NCI-H510A (cell line): ENCODE measurements at regions not wholly inside any gene's neighbourhood (a gene's known extent, or its start where the extent isn't known, plus 50 kb on each side); places are given as distances from the start of the nearest gene placed in this dataset.

Source experiments
- DNase-seq: peaks from one replicate; lab custom pipeline; 2025; lab: John Stamatoyannopoulos, UW

DNA sequence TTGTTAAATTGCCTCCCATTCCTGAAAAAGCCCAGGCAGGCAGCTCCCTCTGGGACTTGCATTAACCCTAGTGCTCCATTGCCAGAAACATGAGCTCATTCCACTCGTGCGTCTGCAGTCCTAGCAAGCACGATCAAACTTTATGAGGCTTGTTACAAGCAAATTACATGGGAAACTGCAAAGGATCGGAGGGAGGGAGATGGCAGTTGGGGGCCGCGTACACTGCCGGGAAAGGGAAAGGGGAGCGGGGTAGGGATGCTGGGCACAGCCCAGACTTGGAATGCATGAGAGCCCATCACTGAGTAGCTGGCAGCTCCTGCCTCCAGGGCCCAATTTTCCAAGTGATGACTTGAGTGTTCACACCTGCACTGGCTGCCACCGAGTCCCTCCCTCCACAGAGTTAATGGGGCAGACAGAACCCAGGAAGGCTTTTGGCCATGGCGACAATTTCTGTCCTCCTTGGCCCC lies 169.9 kb downstream of the BRINP2 start:
- DNase-seq, result no peak

DNA sequence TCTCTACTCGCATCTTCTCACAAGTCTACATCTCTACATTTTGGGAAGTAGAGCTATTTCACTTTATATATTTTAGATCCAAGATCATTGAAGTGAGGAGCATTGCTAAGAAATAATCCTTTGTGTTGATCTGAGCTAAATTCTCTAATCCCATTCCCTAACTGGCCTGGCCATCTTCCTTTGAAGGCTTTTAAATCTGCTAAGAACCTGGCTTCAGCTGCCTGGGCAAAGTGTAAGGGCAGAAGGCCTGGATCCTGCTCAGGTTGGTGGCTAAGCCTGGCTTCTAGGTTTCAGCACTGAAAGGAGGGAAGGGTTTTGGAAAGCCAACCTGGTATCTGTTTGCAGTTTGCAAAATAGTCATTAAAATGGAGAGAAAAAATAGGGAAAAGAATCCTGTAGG lies 167.6 kb downstream of the BRINP2 start:
- no peak for DNase-seq

DNA sequence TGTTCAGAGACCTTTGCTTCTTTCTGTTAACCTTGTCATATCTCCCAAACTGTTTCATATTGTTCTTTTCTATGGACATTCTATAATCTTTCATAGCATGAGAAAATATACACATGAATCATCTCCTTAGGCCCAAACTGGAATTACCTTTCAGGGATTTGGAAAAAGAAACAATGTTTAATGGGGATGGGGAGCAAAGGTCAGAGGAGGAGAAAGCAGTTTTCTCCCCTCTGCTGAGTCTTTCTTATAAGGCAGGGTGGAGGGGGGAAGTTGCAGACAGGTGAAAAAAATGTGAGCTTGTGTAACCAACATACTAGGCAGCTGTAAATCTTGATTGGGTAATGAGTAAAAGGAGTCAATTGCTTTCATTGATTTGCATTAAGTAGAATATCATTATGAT lies 164.1 kb downstream of the BRINP2 start:
- no peak for DNase-seq

GRCh38 chr1:177333936-177334595 lies 163.3 kb downstream of the BRINP2 start:
- no peak for DNase-seq
